H1 (cell line): ENCODE measurements at regions not wholly inside any gene's neighbourhood (a gene's known extent, or its start where the extent isn't known, plus 50 kb on each side); places are given as distances from the start of the nearest gene placed in this dataset.

ENCODE experiments used
- CTCF ChIA-PET: fragments of 300-600 bp; sonication (Branson Sonifier 250); formaldehyde crosslinking; loops from one replicate; lab custom pipeline; 2021; ENCODE audit not compliant: partially characterized antibody; lab: Charles Lee
- POLR2A ChIA-PET: fragments of 300-600 bp; sonication (Branson Sonifier 250); formaldehyde crosslinking; loops from one replicate; lab custom pipeline; 2021; ENCODE audit warnings: inconsistent platforms; ENCODE audit not compliant: partially characterized antibody; lab: Charles Lee
- DNase-seq, 2 experiments: peaks; one replicate each; pipeline versions ENCODE4 v3.0.0 to v3.0.0-alpha.2; 2010 to 2022; ENCODE audit warnings: low spot score in 2 of 2, low read depth in 1 of 2, mixed read lengths in 1 of 2
- FAIRE-seq: peaks from 2 replicates; lab custom pipeline; 2011; peaks lifted over from hg19 to GRCh38; lab: Jason Lieb, UNC
- H2AFZ ChIP-seq: 2 replicates; pipeline ENCODE4 v1.8.1; 2012; ENCODE audit warnings: low read length, inconsistent platforms
- H2AK5ac ChIP-seq: 2 replicates; pipeline ENCODE4 v1.6.1; 2013; ENCODE audit warnings: low read depth, low read length
- H2BK120ac ChIP-seq: replicated peaks from 2 replicates; pipeline ENCODE3; 2013; ENCODE audit warnings: low read depth, low read length, inconsistent platforms
- H2BK12ac ChIP-seq: 2 replicates; pipeline ENCODE4 v1.6.1; 2013; ENCODE audit warnings: low read depth, low read length
- H2BK15ac ChIP-seq: 2 replicates; pipeline ENCODE4 v1.6.1; 2013; ENCODE audit warnings: low read length
- H2BK20ac ChIP-seq: 2 replicates; pipeline ENCODE4 v1.6.1; 2013; ENCODE audit warnings: low read length
- H2BK5ac ChIP-seq: 2 replicates; pipeline ENCODE4 v1.6.1; 2013; ENCODE audit warnings: low read depth, low read length
- H3K14ac ChIP-seq: 2 replicates; pipeline ENCODE4 v1.6.1; 2013; ENCODE audit warnings: inconsistent platforms; ENCODE audit not compliant: insufficient read length
- H3K18ac ChIP-seq: 2 replicates; pipeline ENCODE4 v1.6.1; 2013; ENCODE audit warnings: low read length; ENCODE audit errors: extremely low read depth
- H3K23ac ChIP-seq: 2 replicates; pipeline ENCODE4 v1.6.1; 2013; ENCODE audit warnings: inconsistent platforms; ENCODE audit not compliant: insufficient read length
- H3K23me2 ChIP-seq: 2 replicates; pipeline ENCODE4 v1.6.1; 2013; ENCODE audit warnings: low read depth, low read length
- H3K27ac ChIP-seq: 2 replicates; pipeline ENCODE4 v1.6.1; 2011; ENCODE audit warnings: low read depth, low read length, inconsistent platforms
- H3K27me3 ChIP-seq, 4 experiments: replicated peaks in 1 of 4; 1 replicate in 1 of 4; 2 replicates in 3 of 4; pipeline versions ENCODE4 v1.6.1 to v1.8.1; 2011 to 2013; ENCODE audit warnings: low read length in 3 of 4, mild to moderate bottlenecking in 3 of 4, inconsistent platforms in 2 of 4, mixed read lengths in 2 of 4, moderate library complexity in 1 of 4; ENCODE audit not compliant: control insufficient read depth in 3 of 4, insufficient read depth in 3 of 4; ENCODE audit errors: extremely low read depth in 1 of 4
- H3K36me3 ChIP-seq, 4 experiments: 2 replicates each; pipeline versions ENCODE4 v1.6.1 to v1.8.1; 2011 to 2013; ENCODE audit warnings: mild to moderate bottlenecking in 4 of 4, low read length in 3 of 4, moderate library complexity in 2 of 4, control low read depth in 1 of 4, inconsistent platforms in 1 of 4; ENCODE audit not compliant: insufficient read depth in 4 of 4, control insufficient read depth in 2 of 4
- H3K4ac ChIP-seq: replicated peaks from 2 replicates; pipeline ENCODE3; 2013; ENCODE audit warnings: low read length, low read depth, mixed read lengths, inconsistent platforms; ENCODE audit not compliant: insufficient read length
- H3K4me1 ChIP-seq, 4 experiments: replicated peaks in 1 of 4; 1 replicate in 1 of 4; 2 replicates in 3 of 4; pipeline versions ENCODE4 v1.6.1 to v1.8.1; 2011 to 2013; ENCODE audit warnings: low read length in 3 of 4, inconsistent platforms in 2 of 4, mixed read lengths in 1 of 4; ENCODE audit not compliant: insufficient read depth in 4 of 4, control insufficient read depth in 3 of 4
- H3K4me2 ChIP-seq, 2 experiments: 2 replicates each; pipeline versions ENCODE4 v1.6.1 to v1.8.1; 2011 to 2013; ENCODE audit warnings: low read depth in 2 of 2, low read length in 2 of 2, control low read depth in 1 of 2, inconsistent platforms in 1 of 2, mild to moderate bottlenecking in 1 of 2; ENCODE audit not compliant: insufficient read depth in 1 of 2
- H3K4me3 ChIP-seq, 4 experiments: fragments of 200-600, 300-600 bp in 1 of 4; sonication (generic), shearing (Covaris generic), sonication (Bioruptor Twin) in 1 of 4; 2 replicates each; pipeline versions ENCODE4 v1.5.1 to v1.8.1; 2011 to 2016; ENCODE audit warnings: low read length in 4 of 4, low read depth in 3 of 4, control low read depth in 2 of 4, inconsistent platforms in 2 of 4, mild to moderate bottlenecking in 2 of 4, mixed read lengths in 1 of 4, moderate library complexity in 1 of 4; ENCODE audit not compliant: insufficient read depth in 2 of 4; ENCODE audit errors: extremely low read depth in 1 of 4
- H3K56ac ChIP-seq: replicated peaks from 2 replicates; pipeline ENCODE3; 2013; ENCODE audit warnings: low read depth, mild to moderate bottlenecking, mixed read lengths, low read length, inconsistent platforms; ENCODE audit not compliant: insufficient read length
- H3K79me1 ChIP-seq: 2 replicates; pipeline ENCODE4 v1.6.1; 2013; ENCODE audit warnings: low read depth, low read length, control low read depth
- H3K79me2 ChIP-seq, 2 experiments: 2 replicates each; pipeline versions ENCODE4 v1.6.1 to v1.8.1; 2012 to 2013; ENCODE audit warnings: low read length in 2 of 2, mild to moderate bottlenecking in 2 of 2, inconsistent platforms in 1 of 2; ENCODE audit not compliant: insufficient read depth in 2 of 2, control insufficient read depth in 1 of 2
- H3K9ac ChIP-seq, 4 experiments: replicated peaks in 1 of 4; 1 replicate in 1 of 4; 2 replicates in 3 of 4; pipeline versions ENCODE4 v1.6.1 to v1.8.1; 2011 to 2013; ENCODE audit warnings: low read depth in 3 of 4, low read length in 3 of 4, control low read depth in 2 of 4, mild to moderate bottlenecking in 2 of 4, moderate library complexity in 2 of 4, inconsistent platforms in 1 of 4; ENCODE audit errors: extremely low read depth in 1 of 4
- H3K9me3 ChIP-seq, 2 experiments: 2 replicates each; pipeline versions ENCODE4 v1.6.1 to v1.8.1; 2012 to 2013; ENCODE audit warnings: mild to moderate bottlenecking in 2 of 2, moderate library complexity in 2 of 2, control low read depth in 1 of 2, inconsistent platforms in 1 of 2, low read depth in 1 of 2, low read length in 1 of 2, mixed read lengths in 1 of 2; ENCODE audit not compliant: insufficient read depth in 2 of 2
- H4K20me1 ChIP-seq, 2 experiments: replicated peaks in 1 of 2; 2 replicates each; pipeline versions ENCODE3 to v1.8.1; 2011 to 2013; ENCODE audit warnings: inconsistent platforms in 2 of 2, low read length in 2 of 2, mild to moderate bottlenecking in 1 of 2; ENCODE audit not compliant: insufficient read depth in 2 of 2, control insufficient read depth in 1 of 2
- H4K5ac ChIP-seq: 2 replicates; pipeline ENCODE4 v1.6.1; 2013; ENCODE audit warnings: low read length, low read depth, mixed read lengths, inconsistent platforms; ENCODE audit not compliant: insufficient read length
- H4K8ac ChIP-seq: 2 replicates; pipeline ENCODE4 v1.8.0; 2013; ENCODE audit warnings: mild to moderate bottlenecking, moderate library complexity, low read length, inconsistent platforms; ENCODE audit not compliant: insufficient read depth; ENCODE audit errors: extremely low read depth
- H4K91ac ChIP-seq: replicated peaks from 2 replicates; pipeline ENCODE3; 2013; ENCODE audit warnings: low read length, mixed read lengths, inconsistent platforms; ENCODE audit not compliant: insufficient read length
- BACH1 ChIP-seq: IDR thresholded peaks from 2 replicates; pipeline ENCODE4 v1.6.1; 2012; ENCODE audit warnings: low read length, improper control_type of control experiment
- BCL11A ChIP-seq, 2 experiments: IDR thresholded peaks; one replicate each; pipeline ENCODE4 v1.6.1; 2011; ENCODE audit warnings: low read depth in 2 of 2, low read length in 2 of 2, mild to moderate bottlenecking in 2 of 2
- GTF2F1 ChIP-seq: IDR thresholded peaks from 2 replicates; pipeline ENCODE4 v1.6.1; 2012; ENCODE audit warnings: low read depth, low read length, improper control_type of control experiment, borderline replicate concordance
- KDM4A ChIP-seq: IDR thresholded peaks from one replicate; pipeline ENCODE4 v1.7.1; 2012; ENCODE audit warnings: low read depth, mild to moderate bottlenecking, moderate library complexity, low read length, inconsistent platforms; ENCODE audit not compliant: severe bottlenecking
- KDM5A ChIP-seq: fragments of 200-600 bp; IDR thresholded peaks from 2 replicates; pipeline ENCODE4 v1.7.1; 2012; ENCODE audit warnings: mild to moderate bottlenecking, low read length, inconsistent platforms, mixed read lengths
- RAD21 ChIP-seq, 2 experiments: IDR thresholded peaks in 1 of 2; conservative IDR thresholded peaks in 1 of 2; 2 replicates each; pipeline ENCODE4 v1.6.1; 2011; ENCODE audit warnings: low read depth in 2 of 2, low read length in 2 of 2, improper control_type of control experiment in 1 of 2, inconsistent platforms in 1 of 2, mild to moderate bottlenecking in 1 of 2, moderate library complexity in 1 of 2
- SIX5 ChIP-seq: IDR thresholded peaks from 2 replicates; pipeline ENCODE4 v1.6.1; 2011; ENCODE audit warnings: mild to moderate bottlenecking, low read depth, low read length
- SP2 ChIP-seq: IDR thresholded peaks from 2 replicates; pipeline ENCODE4 v1.6.1; 2012; ENCODE audit warnings: mild to moderate bottlenecking, low read length, inconsistent platforms
- SRF ChIP-seq: IDR thresholded peaks from 2 replicates; pipeline ENCODE4 v1.6.1; 2011; ENCODE audit warnings: mild to moderate bottlenecking, low read depth, low read length, moderate library complexity
- TAF7 ChIP-seq: optimal IDR thresholded peaks from 2 replicates; pipeline ENCODE3; 2011; ENCODE audit warnings: low read depth, mild to moderate bottlenecking, inconsistent platforms, low read length, moderate library complexity, borderline replicate concordance
- ZNF274 ChIP-seq: IDR thresholded peaks from 2 replicates; pipeline ENCODE4 v1.7.0; 2012; ENCODE audit warnings: low read length, borderline replicate concordance; ENCODE audit errors: extremely low read depth
- WGBS, 2 experiments: shearing (Covaris generic) in 1 of 2; methylation state at CpG; one replicate each; pipeline versions ENCODE4 v1.1.6 to v1.1.7; 2013 to 2015; ENCODE audit warnings: low lambda C conversion rate in 2 of 2, mixed read lengths in 2 of 2, inconsistent platforms in 1 of 2, low coverage in 1 of 2, missing lambda C conversion rate in 1 of 2; ENCODE audit not compliant: insufficient replicate concordance in 2 of 2, insufficient coverage in 1 of 2, insufficient read length in 1 of 2; ENCODE audit errors: extremely low coverage in 1 of 2, missing lambda C conversion rate in 1 of 2; 5-methylcytosine and 5-hydroxymethylcytosine counted together
- TF ChIP-seq, protein P1 (sequence below): IDR thresholded peaks from 2 replicates; pipeline ENCODE4 v1.6.1; 2012; ENCODE audit warnings: inconsistent platforms
- TF ChIP-seq, protein P2 (sequence below): IDR thresholded peaks from 2 replicates; pipeline ENCODE4 v1.6.1; 2012; ENCODE audit warnings: inconsistent platforms

DNA sequence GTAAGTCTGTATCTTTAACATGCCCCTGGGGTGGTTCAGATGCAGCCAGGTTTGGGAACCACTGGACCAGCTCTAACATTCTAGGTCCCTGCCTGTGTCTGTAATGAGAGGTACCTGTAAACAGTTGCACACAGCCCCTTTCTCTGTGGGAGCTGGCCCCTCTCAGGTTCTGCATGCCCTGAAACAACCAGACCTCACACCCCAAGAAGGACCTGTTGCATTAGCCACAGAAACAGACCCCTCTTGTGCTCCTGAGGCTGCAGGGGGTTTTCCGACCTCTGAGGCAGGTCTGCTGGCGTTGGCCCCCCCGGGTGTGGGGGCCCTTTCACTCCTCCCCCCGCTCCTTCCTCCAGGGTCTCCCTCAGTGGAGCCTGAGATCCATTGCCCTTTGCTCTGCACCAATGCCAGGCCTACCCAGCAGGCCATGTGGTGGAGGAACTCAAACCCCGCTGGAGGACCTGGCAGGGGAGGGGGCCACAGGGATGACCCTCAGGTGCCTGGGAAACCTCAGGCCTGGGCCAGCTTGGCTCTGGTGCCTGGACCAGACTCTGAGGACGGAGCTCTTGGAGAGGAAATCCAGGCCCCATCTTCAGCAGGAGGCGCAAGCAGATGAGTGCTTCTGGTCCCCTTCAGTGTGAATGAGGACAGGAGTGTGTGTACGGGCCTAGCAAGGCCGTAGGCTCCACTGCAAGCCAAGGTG lies 61.4 kb upstream of the PJA1 start:
- Histone ChIP-seq H2AK5ac (no peak overlapping the region), H4K5ac (no peak overlapping the region), H4K8ac (no peak overlapping the region), H2BK20ac (no peak overlapping the region), H3K27me3 (peaks cover 5 to 19% (median 14%) of the 10 kb centered on the region in 4 experiments), H3K36me3 (no peaks in the 10 kb centered on the region), H3K4me1 (peaks cover 0 to 13% (median 5%) of the 10 kb centered on the region in 4 experiments; a peak in 3 of 7 replicates), H2BK12ac (no peak overlapping the region), H3K23ac (no peak overlapping the region), H4K20me1 (no peaks in the 10 kb centered on the region), H3K23me2 (no peaks in the 10 kb centered on the region), H2BK120ac (no peak overlapping the region), H2AFZ (no peak overlapping the region), H3K56ac (no peak overlapping the region), H3K9ac (no peak overlapping the region), H3K4me3 (no peak overlapping the region), H3K14ac (no peak overlapping the region), H3K4ac (no peak overlapping the region), H2BK15ac (no peak overlapping the region), H3K4me2 (no peak overlapping the region), H3K27ac (no peak overlapping the region), H3K79me2 (no peaks in the 10 kb centered on the region), H4K91ac (no peak overlapping the region), H2BK5ac (no peak overlapping the region), H3K79me1 (no peaks in the 10 kb centered on the region), H3K18ac (no peak overlapping the region), H3K9me3 (no peaks in the 10 kb centered on the region)
- WGBS, 2 experiments = 89% methylated on average over 3 of the region's 9 CpGs; no CpG with 5 or more reads in 1 of the 2 experiments
- POLR2A ChIA-PET = no interaction called here
- no peak for FAIRE-seq
- CTCF ChIA-PET = interaction anchor here (1.1 to 1.7 kb wide), 2 partner anchors 161 to 401 kb away, joined by 3 to 5 read pairs; no protein-coding TSS in a partner anchor
- DNase-seq = no peak
- TF ChIP-seq GTF2F1 = no peak
- TF ChIP-seq ZNF274 = no peak
- TF ChIP-seq, protein P1, sequence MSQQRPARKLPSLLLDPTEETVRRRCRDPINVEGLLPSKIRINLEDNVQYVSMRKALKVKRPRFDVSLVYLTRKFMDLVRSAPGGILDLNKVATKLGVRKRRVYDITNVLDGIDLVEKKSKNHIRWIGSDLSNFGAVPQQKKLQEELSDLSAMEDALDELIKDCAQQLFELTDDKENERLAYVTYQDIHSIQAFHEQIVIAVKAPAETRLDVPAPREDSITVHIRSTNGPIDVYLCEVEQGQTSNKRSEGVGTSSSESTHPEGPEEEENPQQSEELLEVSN = no peak
- TF ChIP-seq SIX5 = no peak
- TF ChIP-seq BACH1 = no peak
- TF ChIP-seq SRF = no peak
- TF ChIP-seq KDM5A = no peak
- TF ChIP-seq SP2 = no peak
- TF ChIP-seq TAF7 = no peak
- no peak for TF ChIP-seq BCL11A (IDR thresholded peaks at IDR 0.05; ENCODE audit: low read depth in 2 of 2, low read length in 2 of 2)
- TF ChIP-seq RAD21 (IDR thresholded peaks at IDR 0.05 in 1 of 2, conservative IDR thresholded peaks at IDR 0.05 in 1 of 2; ENCODE audit: low read depth in 2 of 2, low read length in 2 of 2) = no peak
- TF ChIP-seq, protein P2, sequence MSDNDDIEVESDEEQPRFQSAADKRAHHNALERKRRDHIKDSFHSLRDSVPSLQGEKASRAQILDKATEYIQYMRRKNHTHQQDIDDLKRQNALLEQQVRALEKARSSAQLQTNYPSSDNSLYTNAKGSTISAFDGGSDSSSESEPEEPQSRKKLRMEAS = no peak
- no peak for TF ChIP-seq KDM4A
